Pancreas (tissue), 10 donors: ENCODE measurements at regions not wholly inside any gene's neighbourhood (a gene's known extent, or its start where the extent isn't known, plus 50 kb on each side); places are given as distances from the start of the nearest gene placed in this dataset.

Source experiments
- ATAC-seq, 4 donors: fragments of 200-7000 bp; cut with Tn5 transposase; one replicate each; pipeline versions ENCODE4 v1.8.0 to v1.9.1; 2020; ENCODE audit warnings: mild to moderate bottlenecking in 4 of 4, moderate library complexity in 4 of 4
- DNase-seq, 6 donors: peaks; one replicate each; pipeline ENCODE4 v3.0.0-alpha.2; 2020
- FAIRE-seq: peaks from 2 replicates; lab custom pipeline; 2012; peaks lifted over from hg19 to GRCh38; lab: Jason Lieb, UNC
- H3K27ac ChIP-seq, 4 donors: fragments of 200-600 bp; sonication (generic); 1 replicate in 3 of 4; 2 replicates in 1 of 4; pipeline versions ENCODE4 v1.5.0 to v1.8.0; 2020
- H3K27me3 ChIP-seq, 4 donors: fragments of 200-600 bp; one replicate each; pipeline ENCODE4 v1.8.0; 2021
- H3K36me3 ChIP-seq, 3 donors: fragments of 200-600 bp; sonication (generic) in 1 of 3; one replicate each; pipeline versions ENCODE4 v1.5.0 to v1.8.0; 2020 to 2021
- H3K4me1 ChIP-seq, 3 donors: fragments of 200-600 bp; one replicate each; pipeline ENCODE4 v1.8.0; 2021
- H3K4me3 ChIP-seq, 4 donors: fragments of 200-600 bp; sonication (generic) in 2 of 4; one replicate each; pipeline versions ENCODE4 v1.5.0 to v1.8.0; 2020 to 2021
- H3K9me3 ChIP-seq, 4 donors: fragments of 200-600 bp; one replicate each; pipeline ENCODE4 v1.8.0; 2021
- WGBS, 2 donors: extraction: QIAGEN DNeasy Blood & Tissue Kit; methylation state at CpG; one replicate each; pipeline ENCODE4 v1.1.7; 2013; 5-methylcytosine and 5-hydroxymethylcytosine counted together
- intact Hi-C, 3 donors: fragments of 100-400 bp; cut with DNase I; formaldehyde crosslinking; loops; one replicate each; pipeline versions ENCODE4 v1.11.1 to v1.14.2; 2022
- TF ChIP-seq, protein P1 (sequence below), 4 donors: fragments of 200-600 bp; sonication (generic) in 3 of 4; IDR thresholded peaks; one replicate each; pipeline versions ENCODE4 v1.5.0 to v1.8.0; 2021; ENCODE audit warnings: antibody characterized with exemption in 4 of 4
- donor health status: healthy with polysubstance abuse.
- donor health status: DM: no; HTN: no; CAD: no; lungs with moderate emphysema.
- donor health status: DM: no; HTN: no; CAD: no.
- donor health status: control.
- donor health status: control.
- donor health status: Bipolar disorder and iron deficiency.
- donor health status: DM: yes; HTN: yes; CAD: no.
- donor health status: DM: no; HTN: no; CAD: no.
- donor health status: DM: no; HTN: no; CAD: no.
- donor health status: DM: yes; HTN: yes; CAD: no.

DNA sequence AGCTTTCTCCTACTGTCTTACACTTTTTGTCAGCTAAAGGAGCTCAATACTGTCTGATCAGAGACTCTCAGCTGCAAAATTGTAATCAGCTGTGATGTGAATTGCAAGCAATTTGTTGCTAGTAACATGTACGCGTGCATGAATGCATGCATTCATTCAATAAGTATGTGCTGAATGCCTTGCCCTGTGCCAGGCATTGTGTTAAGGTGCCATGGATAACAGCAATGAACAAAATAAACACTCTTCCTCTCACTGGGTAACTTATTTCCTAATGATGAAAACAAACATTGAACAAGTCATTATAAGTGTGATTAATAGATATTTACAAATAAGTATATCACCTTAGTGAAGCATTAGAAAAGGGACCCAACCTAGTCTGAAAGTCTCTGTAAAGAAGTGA is 163.2 kb upstream of the ARID2 start:
- FAIRE-seq (no peak), ATAC-seq (peak in 3 of 4 donors; percentile 24 to 61 (median 59)), DNase-seq (no peak)
- TF ChIP-seq, protein P1, sequence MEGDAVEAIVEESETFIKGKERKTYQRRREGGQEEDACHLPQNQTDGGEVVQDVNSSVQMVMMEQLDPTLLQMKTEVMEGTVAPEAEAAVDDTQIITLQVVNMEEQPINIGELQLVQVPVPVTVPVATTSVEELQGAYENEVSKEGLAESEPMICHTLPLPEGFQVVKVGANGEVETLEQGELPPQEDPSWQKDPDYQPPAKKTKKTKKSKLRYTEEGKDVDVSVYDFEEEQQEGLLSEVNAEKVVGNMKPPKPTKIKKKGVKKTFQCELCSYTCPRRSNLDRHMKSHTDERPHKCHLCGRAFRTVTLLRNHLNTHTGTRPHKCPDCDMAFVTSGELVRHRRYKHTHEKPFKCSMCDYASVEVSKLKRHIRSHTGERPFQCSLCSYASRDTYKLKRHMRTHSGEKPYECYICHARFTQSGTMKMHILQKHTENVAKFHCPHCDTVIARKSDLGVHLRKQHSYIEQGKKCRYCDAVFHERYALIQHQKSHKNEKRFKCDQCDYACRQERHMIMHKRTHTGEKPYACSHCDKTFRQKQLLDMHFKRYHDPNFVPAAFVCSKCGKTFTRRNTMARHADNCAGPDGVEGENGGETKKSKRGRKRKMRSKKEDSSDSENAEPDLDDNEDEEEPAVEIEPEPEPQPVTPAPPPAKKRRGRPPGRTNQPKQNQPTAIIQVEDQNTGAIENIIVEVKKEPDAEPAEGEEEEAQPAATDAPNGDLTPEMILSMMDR (IDR thresholded peaks at IDR 0.05) = no peak
- no peak overlapping the region for H3K4me3 ChIP-seq
- H3K27me3 ChIP-seq = no peaks in the 10 kb centered on the region
- H3K27ac ChIP-seq = no peak overlapping the region
- no peaks in the 10 kb centered on the region for H3K36me3 ChIP-seq
- intact Hi-C loops = no loop called here
- WGBS, 2 donors = 53 to 77% methylated on average over 2 of the region's 2 CpGs
- H3K4me1 ChIP-seq = peaks cover 7 to 18% (median 10%) of the 10 kb centered on the region in 3 donors
- H3K9me3 ChIP-seq = no peaks in the 10 kb centered on the region

DNA sequence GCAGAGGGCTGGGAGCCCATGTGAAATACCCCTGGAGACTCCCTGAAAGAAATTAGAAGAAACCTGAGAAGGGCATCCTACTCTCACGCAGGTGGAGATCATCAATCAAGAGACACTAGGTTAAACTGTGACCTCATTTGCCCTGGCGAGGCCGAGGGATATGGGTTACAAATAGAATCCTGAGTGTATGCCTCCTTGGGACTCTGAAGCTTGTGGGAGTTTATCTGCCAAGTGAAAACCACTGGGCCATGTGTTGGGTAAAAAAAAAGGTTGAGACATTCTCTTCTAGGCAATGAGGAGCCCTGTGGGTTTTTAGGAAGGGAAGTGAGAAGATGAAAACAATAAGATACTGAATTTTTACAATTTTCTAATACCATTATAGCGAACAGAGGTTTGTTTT is 160.7 kb upstream of the ARID2 start:
- DNase-seq (no peak), ATAC-seq (no peak), FAIRE-seq (no peak)
- TF ChIP-seq, protein P1 (IDR thresholded peaks at IDR 0.05) = no peak
- Histone ChIP-seq H3K27ac (no peak overlapping the region), H3K9me3 (no peaks in the 10 kb centered on the region), H3K4me3 (no peak overlapping the region), H3K27me3 (no peaks in the 10 kb centered on the region), H3K4me1 (peaks cover 10 to 21% (median 11%) of the 10 kb centered on the region in 3 donors), H3K36me3 (no peaks in the 10 kb centered on the region)
- intact Hi-C loops = no loop called here
- whole genome bisulfite sequencing, 2 donors = 88 to 91% methylated on average over 4 of the region's 4 CpGs

DNA sequence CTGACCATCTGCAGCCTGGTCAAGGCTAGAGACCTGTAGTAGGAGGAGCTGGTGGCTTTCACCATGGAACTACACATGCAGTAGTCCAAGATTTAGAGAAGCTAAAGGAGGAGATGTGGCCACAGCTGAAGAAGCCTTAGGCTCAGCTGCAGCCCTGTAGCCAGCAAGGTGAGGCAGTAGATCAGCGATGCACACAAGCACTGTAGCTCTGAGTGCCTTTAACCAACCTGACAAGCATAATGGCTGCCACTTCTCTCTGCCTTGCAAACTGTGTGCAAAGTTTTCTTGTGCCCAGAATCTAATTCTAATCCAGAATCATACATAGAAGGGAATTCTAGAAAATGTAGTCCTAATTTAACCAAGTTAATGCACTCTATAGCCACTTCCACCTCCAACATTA is 159.0 kb upstream of the ARID2 start:
- FAIRE-seq = no peak
- no peaks in the 10 kb centered on the region for H3K27me3 ChIP-seq
- ATAC-seq = no peak
- intact Hi-C loops = no loop called here
- H3K27ac ChIP-seq = no peak overlapping the region
- TF ChIP-seq, protein P1 (IDR thresholded peaks at IDR 0.05) = no peak
- 96 to 100% methylated on average over 1 of the region's 1 CpG for WGBS, 2 donors
- H3K9me3 ChIP-seq = no peaks in the 10 kb centered on the region
- H3K36me3 ChIP-seq = no peaks in the 10 kb centered on the region
- no peak for DNase-seq
- peaks cover 10 to 16% (median 11%) of the 10 kb centered on the region in 3 donors for H3K4me1 ChIP-seq
- no peak overlapping the region for H3K4me3 ChIP-seq

DNA sequence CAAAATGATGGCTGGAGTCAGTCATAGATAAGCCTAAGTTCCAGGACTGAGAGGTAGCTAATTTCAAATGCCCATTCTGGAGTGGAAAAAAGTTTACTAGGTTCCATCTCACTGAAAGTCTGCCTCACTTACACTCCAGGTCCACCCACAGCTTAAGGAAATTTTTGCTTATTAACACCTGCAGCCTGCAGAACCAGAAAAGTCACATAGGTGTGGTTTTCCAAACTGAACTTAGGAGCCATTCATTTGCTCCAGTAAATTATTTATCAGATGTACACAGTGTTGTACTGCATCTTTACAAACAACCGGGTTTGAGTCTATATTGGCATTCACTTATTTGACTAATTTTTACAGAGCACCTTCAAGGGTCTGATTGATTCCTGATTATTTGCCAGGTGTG is 157.4 kb upstream of the ARID2 start:
- no peak for DNase-seq
- Histone ChIP-seq H3K27ac (peak overlapping the region in 1 of 4 donors; percentile 27), H3K4me3 (no peak overlapping the region), H3K4me1 (peaks cover 0 to 4% (median 2%) of the 10 kb centered on the region in 3 donors), H3K9me3 (no peaks in the 10 kb centered on the region), H3K27me3 (no peaks in the 10 kb centered on the region), H3K36me3 (no peaks in the 10 kb centered on the region)
- WGBS, 2 donors = 19 to 25% methylated on average over 1 of the region's 1 CpG
- ATAC-seq = peak in 3 of 4 donors; percentile 59 to 85 (median 67)
- TF ChIP-seq, protein P1 (IDR thresholded peaks at IDR 0.05) = no peak
- intact Hi-C loops = no loop called here
- no peak for FAIRE-seq

DNA sequence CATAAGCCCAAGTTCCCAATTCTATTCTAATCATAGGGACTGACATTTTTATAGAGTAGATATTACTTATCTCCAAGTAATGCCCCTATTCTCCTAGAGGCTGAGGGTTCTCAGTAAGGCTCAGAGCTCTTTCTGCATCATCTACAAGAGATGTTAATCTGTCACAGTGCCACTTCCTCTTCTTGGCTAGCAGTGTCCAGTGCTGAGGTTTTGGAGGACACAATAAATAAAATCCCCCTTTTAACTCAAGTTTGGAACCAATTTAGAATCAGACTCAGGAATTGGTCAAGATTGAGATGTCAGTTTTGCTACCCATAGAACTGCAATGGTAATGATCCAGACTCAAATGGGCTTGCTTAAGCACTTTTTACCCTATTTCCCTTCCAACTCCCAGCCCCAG is 154.1 kb upstream of the ARID2 start:
- no peak for DNase-seq
- no peak for FAIRE-seq
- Histone ChIP-seq H3K27ac (no peak overlapping the region), H3K36me3 (no peaks in the 10 kb centered on the region), H3K27me3 (no peaks in the 10 kb centered on the region), H3K4me3 (no peak overlapping the region), H3K9me3 (no peaks in the 10 kb centered on the region), H3K4me1 (peaks cover 0 to 4% (median 2%) of the 10 kb centered on the region in 3 donors)
- TF ChIP-seq, protein P1 (IDR thresholded peaks at IDR 0.05) = no peak
- ATAC-seq = peak in 2 of 4 donors; percentile 22 to 44
- intact Hi-C loops = no loop called here
